ENCODE measurements at regions not wholly inside any gene's neighbourhood (a gene's known extent, or its start where the extent isn't known, plus 50 kb on each side); places are given as distances from the start of the nearest gene placed in this dataset.

GRCh38 chr3:28905798-28906197, 375.1 kb upstream of the RBMS3 start:
- Histone ChIP-seq H4K91ac (replicated peaks; ENCODE audit: insufficient read length, low read length) (no peak overlapping the region), H3K14ac (ENCODE audit: insufficient read length) (no peak overlapping the region), H4K8ac (ENCODE audit: extremely low read depth, insufficient read depth, low read length) (no peak overlapping the region), H3K36me3 (ENCODE audit: control insufficient read depth in 2 of 4, insufficient read depth in 4 of 4, low read length in 3 of 4) (peaks cover 0 to 3% (median 0%) of the 10 kb centered on the region in 4 experiments; a peak in 1 of 8 replicates), H3K4me2 (ENCODE audit: insufficient read depth in 1 of 2, low read depth in 2 of 2, low read length in 2 of 2) (no peak overlapping the region), H4K20me1 (replicated peaks in 1 of 2; ENCODE audit: control insufficient read depth in 1 of 2, insufficient read depth in 2 of 2, low read length in 2 of 2) (no peaks in the 10 kb centered on the region), H3K56ac (replicated peaks; ENCODE audit: insufficient read length, low read depth, low read length) (no peak overlapping the region), H3K9ac (replicated peaks in 1 of 4; ENCODE audit: extremely low read depth in 1 of 4, low read depth in 3 of 4, low read length in 3 of 4) (no peak overlapping the region), H3K9me3 (ENCODE audit: insufficient read depth in 2 of 2, low read depth in 1 of 2, low read length in 1 of 2) (peaks cover 0 to 10% of the 10 kb centered on the region in 2 experiments; a peak in 2 of 4 replicates), H3K4me3 (ENCODE audit: extremely low read depth in 1 of 4, insufficient read depth in 2 of 4, low read depth in 3 of 4, low read length in 4 of 4) (no peak overlapping the region), H3K4me1 (replicated peaks in 1 of 4; ENCODE audit: control insufficient read depth in 3 of 4, insufficient read depth in 4 of 4, low read length in 3 of 4) (no peaks in the 10 kb centered on the region), H3K23me2 (ENCODE audit: low read depth, low read length) (no peaks in the 10 kb centered on the region), H3K23ac (ENCODE audit: insufficient read length) (no peak overlapping the region), H3K79me1 (ENCODE audit: low read depth, low read length) (no peaks in the 10 kb centered on the region), H3K79me2 (ENCODE audit: control insufficient read depth in 1 of 2, insufficient read depth in 2 of 2, low read length in 2 of 2) (no peaks in the 10 kb centered on the region), H2BK5ac (ENCODE audit: low read depth, low read length) (no peak overlapping the region), H2BK120ac (replicated peaks; ENCODE audit: low read depth, low read length) (no peak overlapping the region), H2AK5ac (ENCODE audit: low read depth, low read length) (no peak overlapping the region), H3K27ac (ENCODE audit: low read depth, low read length) (no peak overlapping the region), H2BK20ac (ENCODE audit: low read length) (no peak overlapping the region), H2BK12ac (ENCODE audit: low read depth, low read length) (no peak overlapping the region), H3K4ac (replicated peaks; ENCODE audit: insufficient read length, low read depth, low read length) (no peak overlapping the region), H2AFZ (ENCODE audit: low read length) (no peak overlapping the region), H2BK15ac (ENCODE audit: low read length) (no peak overlapping the region), H4K5ac (ENCODE audit: insufficient read length, low read depth, low read length) (no peak overlapping the region), H3K27me3 (replicated peaks in 1 of 4; ENCODE audit: control insufficient read depth in 3 of 4, extremely low read depth in 1 of 4, insufficient read depth in 3 of 4, low read length in 3 of 4) (no peaks in the 10 kb centered on the region), H3K18ac (ENCODE audit: extremely low read depth, low read length) (no peak overlapping the region)
- TF ChIP-seq YY1 (IDR thresholded peaks at IDR 0.05; ENCODE audit: low read depth, low read length) (no peak), TEAD4 (IDR thresholded peaks at IDR 0.05; ENCODE audit: low read depth, low read length) (no peak), CREB1 (IDR thresholded peaks at IDR 0.05) (no peak), SUZ12 (IDR thresholded peaks at IDR 0.05; ENCODE audit: low read length) (no peak), SIN3A (conservative IDR thresholded peaks at IDR 0.05 in 1 of 2, IDR thresholded peaks at IDR 0.05 in 1 of 2; ENCODE audit: low read depth in 1 of 2, low read length in 2 of 2) (no peak), KDM1A (IDR thresholded peaks at IDR 0.05; ENCODE audit: borderline replicate concordance, low read length) (no peak)
- DNase-seq (ENCODE audit: low read depth in 1 of 2, low spot score in 2 of 2) (no peak), FAIRE-seq (no peak)
- 93% methylated on average over 3 of the region's 3 CpGs; no CpG with 5 or more reads in 1 of the 2 experiments for WGBS, 2 experiments (ENCODE audit: extremely low coverage in 1 of 2, insufficient coverage in 1 of 2, insufficient read length in 1 of 2, insufficient replicate concordance in 2 of 2, low coverage in 1 of 2, low lambda C conversion rate in 2 of 2, missing lambda C conversion rate in 1 of 2)
- ChIA-PET CTCF (ENCODE audit: partially characterized antibody) (no interaction called here), POLR2A (ENCODE audit: partially characterized antibody) (no interaction called here)

Data from H1 (cell line).